ENCODE measurements at regions not wholly inside any gene's neighbourhood (a gene's known extent, or its start where the extent isn't known, plus 50 kb on each side); places are given as distances from the start of the nearest gene placed in this dataset.

DNA sequence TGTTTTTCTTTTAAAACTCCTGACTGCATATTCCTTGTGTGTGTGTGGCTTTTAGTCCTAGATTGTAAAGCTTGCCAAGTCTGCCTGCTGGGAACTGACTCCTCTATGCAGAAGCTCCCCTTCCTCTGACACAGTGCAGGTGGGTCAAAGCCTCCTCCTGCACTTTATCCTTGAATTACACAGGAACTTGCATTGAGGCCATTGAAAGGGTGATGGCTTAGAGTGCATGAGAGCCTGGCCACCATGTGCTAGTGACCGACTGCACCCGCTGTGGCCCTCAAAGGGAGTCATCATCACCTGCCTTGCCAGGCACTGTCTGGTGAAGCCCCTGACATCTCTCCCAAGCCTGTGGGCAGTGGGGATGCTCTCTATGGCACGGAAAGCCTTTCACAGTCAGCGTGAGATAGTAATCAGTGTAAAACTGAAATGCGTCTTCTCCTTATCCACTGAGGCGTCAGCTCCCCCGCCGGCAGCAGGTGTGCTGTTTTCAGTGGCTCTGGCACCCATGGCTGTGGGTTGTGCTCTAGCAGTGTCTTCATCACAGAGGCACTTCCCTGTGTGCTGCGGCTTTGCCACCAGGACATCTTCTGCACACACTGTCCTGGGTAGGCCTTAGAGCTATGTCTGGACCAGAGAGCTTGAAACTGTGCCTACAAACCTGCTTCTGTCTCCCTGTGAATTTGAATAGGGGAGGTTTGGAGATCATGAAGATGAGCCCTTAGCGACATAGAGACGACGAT lies 87.9 kb downstream of the THBS2 start:
- DNase-seq (ENCODE audit: low spot score): no peak
- ATAC-seq (ENCODE audit: low read depth): no peak
- Histone ChIP-seq H3K27me3 (ENCODE audit: insufficient read depth, poor library complexity, severe bottlenecking) (no peaks in the 10 kb centered on the region), H3K4me3 (ENCODE audit: severe bottlenecking) (no peak overlapping the region), H3K9me3 (ENCODE audit: severe bottlenecking) (no peaks in the 10 kb centered on the region), H3K27ac (ENCODE audit: poor library complexity, severe bottlenecking) (no peak overlapping the region), H3K4me1 (ENCODE audit: insufficient read depth, poor library complexity, severe bottlenecking) (peaks cover 25% of the 10 kb centered on the region), H3K36me3 (ENCODE audit: low read depth) (no peaks in the 10 kb centered on the region)
- TF ChIP-seq, protein P1, sequence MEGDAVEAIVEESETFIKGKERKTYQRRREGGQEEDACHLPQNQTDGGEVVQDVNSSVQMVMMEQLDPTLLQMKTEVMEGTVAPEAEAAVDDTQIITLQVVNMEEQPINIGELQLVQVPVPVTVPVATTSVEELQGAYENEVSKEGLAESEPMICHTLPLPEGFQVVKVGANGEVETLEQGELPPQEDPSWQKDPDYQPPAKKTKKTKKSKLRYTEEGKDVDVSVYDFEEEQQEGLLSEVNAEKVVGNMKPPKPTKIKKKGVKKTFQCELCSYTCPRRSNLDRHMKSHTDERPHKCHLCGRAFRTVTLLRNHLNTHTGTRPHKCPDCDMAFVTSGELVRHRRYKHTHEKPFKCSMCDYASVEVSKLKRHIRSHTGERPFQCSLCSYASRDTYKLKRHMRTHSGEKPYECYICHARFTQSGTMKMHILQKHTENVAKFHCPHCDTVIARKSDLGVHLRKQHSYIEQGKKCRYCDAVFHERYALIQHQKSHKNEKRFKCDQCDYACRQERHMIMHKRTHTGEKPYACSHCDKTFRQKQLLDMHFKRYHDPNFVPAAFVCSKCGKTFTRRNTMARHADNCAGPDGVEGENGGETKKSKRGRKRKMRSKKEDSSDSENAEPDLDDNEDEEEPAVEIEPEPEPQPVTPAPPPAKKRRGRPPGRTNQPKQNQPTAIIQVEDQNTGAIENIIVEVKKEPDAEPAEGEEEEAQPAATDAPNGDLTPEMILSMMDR (IDR thresholded peaks at IDR 0.05; ENCODE audit: poor library complexity, severe bottlenecking): no peak

DNA sequence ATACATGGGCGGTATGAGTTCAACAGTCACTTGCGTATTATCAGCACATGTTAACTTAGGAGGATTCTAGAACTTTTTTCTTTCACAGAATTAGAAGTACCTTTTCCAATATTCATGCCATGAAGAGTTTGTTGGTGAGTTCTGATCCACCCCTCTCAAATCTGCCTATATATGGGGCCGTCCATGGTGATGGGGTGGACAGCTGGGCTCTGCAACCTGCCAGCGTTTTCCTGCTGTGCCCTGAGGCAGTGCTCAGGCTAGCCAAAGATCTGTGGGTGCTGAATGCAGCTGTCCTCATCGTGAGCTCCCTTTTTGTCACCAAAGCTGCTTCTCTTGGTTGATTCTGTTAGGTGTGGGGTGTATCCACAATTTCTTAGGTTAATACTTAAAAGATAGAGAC lies 88.7 kb downstream of the THBS2 start:
- DNase-seq (ENCODE audit: low spot score): no peak
- Histone ChIP-seq H3K36me3 (ENCODE audit: low read depth) (no peaks in the 10 kb centered on the region), H3K9me3 (ENCODE audit: severe bottlenecking) (no peaks in the 10 kb centered on the region), H3K4me3 (ENCODE audit: severe bottlenecking) (no peak overlapping the region), H3K27ac (ENCODE audit: poor library complexity, severe bottlenecking) (no peak overlapping the region), H3K4me1 (ENCODE audit: insufficient read depth, poor library complexity, severe bottlenecking) (peaks cover 25% of the 10 kb centered on the region), H3K27me3 (ENCODE audit: insufficient read depth, poor library complexity, severe bottlenecking) (no peaks in the 10 kb centered on the region)
- TF ChIP-seq, protein P1 (IDR thresholded peaks at IDR 0.05; ENCODE audit: poor library complexity, severe bottlenecking): no peak
- ATAC-seq (ENCODE audit: low read depth): no peak

DNA sequence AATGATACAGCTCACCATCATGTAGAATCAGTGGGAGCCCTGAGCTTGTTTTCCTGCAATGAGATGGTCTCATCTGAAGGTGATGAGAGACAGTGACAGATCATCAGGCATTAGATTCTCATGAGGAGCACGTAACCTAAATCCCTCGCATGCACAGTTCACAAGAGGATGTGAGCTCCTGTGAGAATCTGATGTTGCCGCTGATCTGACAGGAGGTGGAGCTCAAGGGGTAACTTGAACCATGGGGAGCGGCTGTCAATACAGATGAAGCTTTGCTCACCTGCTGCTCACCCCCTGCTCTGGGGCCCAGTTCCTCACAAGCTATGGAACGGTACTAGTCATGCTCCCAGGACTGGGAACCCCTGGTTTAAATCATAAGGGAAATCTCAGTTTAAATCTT lies 89.2 kb downstream of the THBS2 start:
- no peaks in the 10 kb centered on the region for H3K9me3 ChIP-seq (ENCODE audit: severe bottlenecking)
- H3K36me3 ChIP-seq (ENCODE audit: low read depth): no peaks in the 10 kb centered on the region
- H3K4me3 ChIP-seq (ENCODE audit: severe bottlenecking): no peak overlapping the region
- ATAC-seq (ENCODE audit: low read depth) (no peak), DNase-seq (ENCODE audit: low spot score) (no peak)
- H3K27ac ChIP-seq (ENCODE audit: poor library complexity, severe bottlenecking): no peak overlapping the region
- TF ChIP-seq, protein P1 (IDR thresholded peaks at IDR 0.05; ENCODE audit: poor library complexity, severe bottlenecking): no peak
- H3K4me1 ChIP-seq (ENCODE audit: insufficient read depth, poor library complexity, severe bottlenecking): peaks cover 22% of the 10 kb centered on the region
- no peaks in the 10 kb centered on the region for H3K27me3 ChIP-seq (ENCODE audit: insufficient read depth, poor library complexity, severe bottlenecking)

DNA sequence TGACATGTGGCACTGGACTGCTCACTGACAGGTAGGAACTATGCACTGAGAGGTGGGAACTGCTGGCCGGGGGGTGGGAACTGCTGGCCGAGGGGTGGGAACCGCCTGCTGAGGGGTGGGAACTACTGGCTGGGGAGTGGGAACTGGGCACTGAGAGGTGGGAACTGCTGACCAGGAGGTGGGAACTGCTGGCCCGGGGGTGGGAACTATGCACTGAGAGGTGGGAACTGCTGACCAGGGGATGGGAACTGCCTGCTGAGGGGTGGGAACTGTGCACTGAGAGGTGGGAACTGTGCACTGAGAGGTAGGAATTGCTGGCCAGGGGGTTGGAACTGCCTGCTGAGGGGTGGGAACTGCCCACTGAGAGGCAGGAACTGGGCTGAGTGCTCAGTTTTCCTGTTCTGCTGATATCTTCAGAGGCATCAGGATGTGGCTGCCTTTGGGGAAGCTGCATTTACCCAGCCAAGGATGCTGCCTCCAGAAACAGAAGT lies 90.2 kb downstream of the THBS2 start:
- Histone ChIP-seq H3K9me3 (ENCODE audit: severe bottlenecking) (no peaks in the 10 kb centered on the region), H3K36me3 (ENCODE audit: low read depth) (no peaks in the 10 kb centered on the region), H3K4me3 (ENCODE audit: severe bottlenecking) (no peak overlapping the region), H3K4me1 (ENCODE audit: insufficient read depth, poor library complexity, severe bottlenecking) (peaks cover 15% of the 10 kb centered on the region), H3K27ac (ENCODE audit: poor library complexity, severe bottlenecking) (peak overlapping the region; percentile 41), H3K27me3 (ENCODE audit: insufficient read depth, poor library complexity, severe bottlenecking) (no peaks in the 10 kb centered on the region)
- ATAC-seq (ENCODE audit: low read depth) (no peak), DNase-seq (ENCODE audit: low spot score) (no peak)
- TF ChIP-seq, protein P1 (IDR thresholded peaks at IDR 0.05; ENCODE audit: poor library complexity, severe bottlenecking): no peak

DNA sequence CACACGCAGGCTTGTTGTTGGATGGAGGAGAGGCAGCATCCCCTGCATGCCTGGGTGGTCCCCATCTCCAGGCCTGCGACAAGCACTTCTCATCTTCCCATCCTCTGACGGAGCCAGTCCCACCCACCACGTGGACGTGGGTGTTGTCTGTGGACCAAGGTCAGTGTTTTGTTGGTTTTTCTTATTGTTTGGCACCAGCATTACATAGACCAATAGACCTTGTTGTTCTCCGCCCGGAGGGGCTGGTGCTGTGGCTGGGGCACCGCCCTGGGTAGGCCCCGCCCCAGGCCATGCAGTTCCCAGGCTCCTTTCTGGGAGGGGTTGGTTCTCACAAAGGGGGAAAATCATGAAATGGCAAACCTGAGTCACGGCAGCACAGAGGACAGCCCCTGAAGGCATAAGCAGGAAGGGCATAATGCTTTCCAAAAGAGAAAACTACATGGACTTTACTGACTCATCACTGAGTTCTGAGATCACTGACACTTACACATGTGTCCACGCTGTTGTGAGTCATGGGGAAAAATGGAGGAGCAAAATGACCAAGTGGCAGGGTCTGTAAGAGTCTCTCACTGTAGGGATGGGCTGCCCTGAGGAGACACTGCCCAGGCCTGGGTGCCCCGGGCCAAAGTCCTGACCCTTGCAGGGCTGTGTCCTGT lies 90.8 kb downstream of the THBS2 start:
- peak; percentile 95 for ATAC-seq (ENCODE audit: low read depth)
- no peak overlapping the region for H3K4me3 ChIP-seq (ENCODE audit: severe bottlenecking)
- DNase-seq (ENCODE audit: low spot score): peak; percentile 87
- TF ChIP-seq, protein P1 (IDR thresholded peaks at IDR 0.05; ENCODE audit: poor library complexity, severe bottlenecking): no peak
- H3K27ac ChIP-seq (ENCODE audit: poor library complexity, severe bottlenecking): peak overlapping the region; percentile 41
- H3K9me3 ChIP-seq (ENCODE audit: severe bottlenecking): no peaks in the 10 kb centered on the region
- H3K36me3 ChIP-seq (ENCODE audit: low read depth): no peaks in the 10 kb centered on the region
- no peaks in the 10 kb centered on the region for H3K27me3 ChIP-seq (ENCODE audit: insufficient read depth, poor library complexity, severe bottlenecking)
- peaks cover 14% of the 10 kb centered on the region for H3K4me1 ChIP-seq (ENCODE audit: insufficient read depth, poor library complexity, severe bottlenecking)

Measured in RWPE2 (cell line).